GM18508 (cell line): ENCODE measurements at regions not wholly inside any gene's neighbourhood (a gene's known extent, or its start where the extent isn't known, plus 50 kb on each side); places are given as distances from the start of the nearest gene placed in this dataset.
A peak's percentile ranks its signal among the peaks of the same experiment; 100 is the strongest.

Experiments
- ATAC-seq: cut with Tn5 transposase; IDR thresholded peaks from one replicate; pipeline ENCODE4 v1.9.1; 2021; ENCODE audit warnings: moderate number of reproducible peaks; ENCODE audit not compliant: insufficient read depth, unreplicated experiment

DNA sequence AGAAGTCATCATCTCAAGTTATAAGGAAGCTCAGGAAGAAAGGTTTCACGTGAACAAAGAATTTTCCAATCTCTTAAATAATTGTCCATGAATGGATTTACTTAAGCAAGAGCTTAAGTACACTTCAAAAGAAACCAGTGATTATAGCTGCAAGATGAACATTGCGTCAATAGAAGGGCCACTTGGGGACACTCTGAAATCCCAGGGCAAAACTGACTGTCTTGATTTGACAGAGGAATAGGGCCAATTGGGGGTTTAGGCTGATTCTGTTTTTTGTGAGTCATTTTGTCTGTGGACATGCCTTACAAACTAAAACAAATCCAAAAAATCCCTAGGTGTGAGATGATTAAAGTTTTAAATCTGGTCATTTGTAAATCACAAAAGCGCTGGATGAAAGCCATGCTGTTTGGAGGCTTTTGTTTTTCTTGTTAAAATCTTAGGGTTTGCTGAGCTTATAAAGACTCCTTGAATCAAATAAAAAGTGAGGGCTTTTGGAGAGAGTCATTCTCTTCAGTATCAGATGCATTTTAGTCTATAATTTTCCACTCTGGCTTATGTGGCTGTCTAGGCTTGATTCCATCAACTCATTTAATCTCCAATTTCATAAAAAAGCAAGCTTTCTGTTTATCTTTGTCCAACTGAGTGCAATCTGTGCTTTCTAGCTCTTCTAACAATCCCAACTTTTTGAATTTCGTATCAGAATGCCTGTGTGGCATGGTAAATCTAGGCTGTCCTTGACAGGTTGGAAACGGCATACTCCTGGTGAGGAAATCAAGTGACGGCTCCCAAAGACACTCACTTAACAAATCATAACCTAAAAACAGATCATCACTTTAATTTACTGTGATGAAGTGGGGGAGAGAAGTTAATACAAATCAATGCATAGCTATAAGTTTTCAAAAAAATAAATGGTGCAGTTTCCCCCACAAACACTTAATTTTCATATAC is 98.2 kb upstream of the SOX9 start:
- ATAC-seq: no peak

DNA sequence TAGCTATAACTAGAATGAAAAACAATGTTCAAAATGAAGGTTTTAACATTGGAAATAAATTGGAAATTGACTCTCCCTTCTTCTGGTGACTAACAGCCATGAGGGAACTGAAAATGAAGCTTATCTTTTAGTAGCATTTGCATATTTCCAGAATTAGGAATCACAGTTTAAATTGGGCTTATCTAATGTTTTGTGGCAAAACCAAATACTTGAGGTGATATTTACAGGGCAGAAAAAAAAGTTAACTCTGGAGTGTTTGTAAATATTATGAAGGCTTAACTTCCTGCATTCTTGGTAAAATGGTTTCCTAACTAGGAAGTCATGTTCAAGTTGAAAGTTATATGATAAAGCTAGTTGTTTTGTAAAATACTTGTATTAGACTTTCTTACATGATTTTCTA is 96.4 kb upstream of the SOX9 start:
- ATAC-seq: no peak

DNA sequence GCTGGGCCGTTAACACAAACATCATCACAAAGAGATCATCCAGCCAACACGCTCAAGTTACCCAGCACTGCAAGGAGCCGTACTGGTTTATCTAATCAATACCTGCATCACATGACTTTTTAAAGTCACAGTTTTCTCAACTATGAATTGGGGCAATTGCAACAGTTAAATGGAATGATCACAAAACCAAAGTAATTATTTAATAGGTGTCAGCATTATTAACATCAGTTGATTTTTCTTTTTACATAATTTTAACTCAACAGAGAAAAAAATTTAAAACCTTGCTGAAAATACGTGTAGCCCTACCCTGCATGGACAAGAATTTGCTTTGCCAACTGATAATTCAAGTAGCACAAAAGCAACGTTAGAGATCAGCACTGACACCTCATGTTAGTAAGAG is 95.7 kb upstream of the SOX9 start:
- ATAC-seq: no peak

GRCh38 chr17:72030067-72030899 is 90.5 kb upstream of the SOX9 start:
- peak; percentile 53 for ATAC-seq

DNA sequence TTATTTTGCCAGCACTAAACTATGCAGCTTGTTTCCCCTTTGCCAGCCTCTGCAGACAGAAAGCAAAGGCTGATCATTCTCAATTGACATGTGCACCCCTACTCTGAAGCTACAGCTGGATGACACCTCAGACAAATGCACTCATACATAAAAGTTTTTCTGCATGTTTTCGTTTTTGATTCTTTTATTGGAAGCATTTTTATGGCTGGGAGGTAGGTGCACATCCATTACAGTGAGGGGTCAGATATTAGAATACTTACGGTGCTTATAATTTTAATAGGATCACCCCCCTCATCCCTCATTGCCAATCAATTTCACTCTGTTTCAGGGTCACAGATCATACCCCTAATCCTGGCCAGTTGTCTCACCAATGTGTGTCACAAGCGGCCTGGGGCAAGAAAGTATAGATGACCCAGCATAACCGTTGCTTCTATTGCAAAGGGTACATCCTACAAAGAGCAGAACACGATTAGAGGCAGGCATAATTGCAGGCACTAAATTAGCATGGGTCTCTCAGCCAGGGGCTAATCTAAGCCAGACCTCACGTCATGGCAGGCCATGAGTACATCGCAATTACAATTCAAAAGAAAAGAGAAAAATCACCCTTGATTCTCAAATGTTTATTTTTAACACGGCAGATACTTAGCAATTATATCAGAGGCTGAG is 89.5 kb upstream of the SOX9 start:
- ATAC-seq: no peak

- no peak for ATAC-seq
These were observed 87.5 kb upstream of the SOX9 start for GRCh38 chr17:72033334-72033733.

- ATAC-seq: peak; percentile 51
These were observed 86.8 kb upstream of the SOX9 start for GRCh38 chr17:72034000-72034399.

DNA sequence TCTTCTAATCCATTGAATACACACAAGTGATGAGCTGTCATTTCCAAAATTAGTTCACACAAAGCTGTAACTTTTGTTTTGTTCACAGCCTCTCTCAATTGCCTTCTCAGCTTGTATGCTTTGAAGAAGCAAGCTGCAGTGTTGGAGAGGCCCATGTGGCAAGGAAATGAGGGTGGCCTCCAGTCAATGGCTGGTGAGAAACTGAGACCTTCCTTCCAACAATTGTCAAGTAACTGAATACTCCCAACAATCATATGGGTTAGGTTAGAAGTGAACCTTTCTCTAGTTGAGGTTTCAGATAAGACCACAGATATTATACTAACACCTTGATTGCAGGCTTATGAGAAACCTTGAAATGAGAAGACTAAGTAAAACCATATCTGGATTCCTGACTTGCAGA is 82.4 kb upstream of the SOX9 start:
- no peak for ATAC-seq

GRCh38 chr17:72039490-72039889 is 81.3 kb upstream of the SOX9 start:
- ATAC-seq: no peak

DNA sequence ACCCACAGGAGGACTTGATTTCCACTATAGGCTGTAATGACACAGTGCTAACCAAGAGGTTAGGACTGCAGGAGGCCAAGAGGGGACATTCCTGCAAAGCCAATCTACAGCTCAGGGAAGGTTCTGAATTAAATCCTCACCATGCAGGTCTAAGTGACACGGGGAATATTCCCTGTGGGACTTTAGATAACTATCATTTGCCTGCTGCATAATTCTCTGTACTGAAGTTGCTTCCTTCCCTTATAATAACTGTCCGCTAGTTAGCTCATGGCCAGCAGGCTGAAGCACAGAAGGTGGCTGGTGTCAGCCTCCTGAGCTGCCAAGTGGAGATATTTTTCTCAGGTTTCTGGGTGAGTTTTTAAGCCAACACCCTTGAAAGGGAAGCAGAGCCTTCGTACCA is 74.6 kb upstream of the SOX9 start:
- ATAC-seq: no peak

DNA sequence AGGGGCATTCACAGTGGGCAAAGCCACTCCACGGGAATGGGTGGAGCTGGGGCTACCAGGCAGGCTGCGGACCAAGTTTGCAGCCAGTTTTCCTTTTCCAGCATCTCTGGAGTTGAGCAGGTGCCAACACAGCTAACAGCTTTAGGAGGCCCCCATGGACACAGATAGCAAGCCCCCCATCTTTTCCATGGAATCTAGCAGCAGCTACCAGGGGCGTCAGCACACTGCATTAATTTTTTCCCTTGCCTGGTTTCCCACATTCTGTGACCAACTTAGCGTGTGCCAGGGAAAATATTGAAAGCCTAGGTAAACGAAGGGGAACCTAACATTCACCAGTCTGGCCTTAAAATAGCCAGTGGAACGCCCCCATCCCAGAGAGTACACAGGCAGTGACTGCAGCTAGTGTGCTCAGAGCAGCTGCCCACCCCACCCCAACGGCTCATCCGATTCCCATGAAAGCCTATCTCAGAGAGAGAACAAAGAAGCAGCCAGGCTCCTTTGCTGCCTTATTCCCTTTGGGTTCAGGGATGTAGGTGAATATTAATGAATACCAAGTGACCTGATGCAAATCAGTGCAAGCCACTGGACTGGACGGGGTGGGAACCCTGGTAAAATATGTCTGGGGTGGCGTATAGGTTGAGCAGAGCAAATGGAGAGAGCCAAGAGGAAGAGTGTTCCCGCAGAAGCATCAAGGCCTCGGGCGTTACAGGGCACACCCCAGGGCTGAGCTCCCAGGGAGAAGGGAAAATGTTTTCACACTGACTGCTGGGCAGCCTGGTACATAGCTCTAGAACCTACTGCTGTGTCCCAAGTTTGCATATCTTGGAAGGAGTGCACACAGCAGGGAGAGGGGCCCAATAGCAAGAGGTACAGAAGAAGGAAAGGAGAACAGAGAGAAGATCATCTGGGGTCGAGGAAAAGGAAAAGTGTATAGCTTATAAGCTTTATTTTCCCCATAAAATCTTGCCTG is 73.9 kb upstream of the SOX9 start:
- ATAC-seq: no peak

GRCh38 chr17:72049914-72050313 is 70.9 kb upstream of the SOX9 start:
- ATAC-seq: no peak

DNA sequence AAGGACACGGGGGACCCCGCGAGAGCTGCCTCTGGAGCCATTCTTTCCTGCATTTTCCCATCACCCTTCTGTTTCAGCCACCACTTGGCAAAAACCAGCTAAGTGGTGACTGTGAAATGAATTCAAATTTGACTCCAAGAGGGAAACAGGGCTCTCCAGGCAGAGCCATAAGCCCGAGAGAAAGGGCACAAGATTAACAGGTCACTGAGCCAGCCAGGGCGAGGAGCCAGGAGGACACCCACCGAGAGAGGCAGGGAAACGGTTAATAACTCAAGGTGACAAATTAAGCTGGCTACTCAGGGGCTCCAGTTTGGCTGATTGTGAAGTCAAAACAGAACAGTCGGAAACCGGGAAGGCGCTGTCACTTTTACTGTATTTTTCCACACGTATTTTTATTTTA is 67.8 kb upstream of the SOX9 start:
- ATAC-seq: no peak

DNA sequence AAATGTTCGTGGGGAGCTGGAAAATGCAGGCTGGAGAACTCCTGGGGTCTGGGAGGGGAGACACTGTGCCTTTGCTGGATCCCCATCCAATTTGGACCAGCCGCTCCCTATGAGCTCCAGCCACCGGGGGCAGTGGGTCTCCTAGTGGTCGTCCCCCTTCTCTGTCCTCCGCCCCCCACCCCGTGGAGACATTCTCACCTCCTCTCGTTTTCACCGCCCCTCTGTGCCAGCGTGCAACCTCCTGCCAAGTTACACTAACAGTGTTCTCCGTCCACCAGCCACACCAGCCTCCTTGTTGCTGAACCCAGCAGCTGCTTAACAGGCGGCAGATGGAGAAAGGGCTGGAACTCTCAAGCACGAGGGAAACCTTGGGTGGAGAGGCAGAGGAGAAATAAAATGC is 67.4 kb upstream of the SOX9 start:
- no peak for ATAC-seq

GRCh38 chr17:72056155-72056554 is 64.7 kb upstream of the SOX9 start:
- ATAC-seq: no peak

DNA sequence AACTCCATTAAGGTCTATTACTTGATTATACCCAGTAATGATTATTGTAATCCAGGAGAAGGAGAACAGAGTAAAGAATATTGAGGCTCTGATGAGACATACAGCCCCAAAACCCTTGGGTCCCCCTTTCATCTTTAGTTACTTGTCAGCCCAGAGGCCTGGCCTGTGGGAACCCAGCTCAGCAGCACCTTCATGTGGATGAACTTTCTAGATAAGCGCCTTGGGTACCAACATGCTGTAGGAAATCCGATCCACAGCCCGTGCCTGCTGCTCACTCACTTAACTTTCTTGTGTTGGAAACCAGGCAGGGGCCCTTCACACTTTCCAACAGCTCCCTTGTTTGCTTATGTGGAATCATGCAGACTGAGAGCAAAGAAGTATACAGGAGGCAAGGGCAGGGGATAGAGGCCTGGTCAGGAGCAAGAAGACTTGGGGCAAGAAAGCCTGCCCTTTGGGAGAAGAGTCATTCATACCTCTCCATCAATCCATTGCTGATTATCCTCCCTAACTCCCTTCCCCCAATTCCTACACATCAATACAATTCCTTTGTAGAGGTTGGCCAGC is 64.0 kb upstream of the SOX9 start:
- ATAC-seq: no peak

DNA sequence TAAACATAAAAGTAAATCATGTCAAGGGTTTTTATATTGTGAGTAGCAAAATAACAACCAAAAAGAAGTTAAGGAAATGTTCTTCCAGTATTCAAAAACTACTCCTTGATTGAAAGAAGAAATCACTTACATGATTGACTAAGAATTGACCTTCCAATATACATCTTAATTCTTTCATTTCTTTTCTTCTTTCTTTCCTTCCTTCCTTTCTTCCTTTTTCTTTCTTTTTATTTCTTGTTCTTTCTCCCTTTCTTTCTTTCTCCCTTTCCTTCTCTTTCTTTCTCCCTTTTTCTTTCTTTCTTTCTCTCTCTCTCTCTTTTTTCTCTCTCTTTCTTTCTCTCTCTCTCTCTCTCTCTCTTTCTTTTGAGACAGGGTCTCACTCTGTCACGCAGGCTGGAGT is 60.7 kb upstream of the SOX9 start:
- no peak for ATAC-seq

- ATAC-seq: no peak
These were observed 57.6 kb upstream of the SOX9 start for GRCh38 chr17:72063262-72063661.

DNA sequence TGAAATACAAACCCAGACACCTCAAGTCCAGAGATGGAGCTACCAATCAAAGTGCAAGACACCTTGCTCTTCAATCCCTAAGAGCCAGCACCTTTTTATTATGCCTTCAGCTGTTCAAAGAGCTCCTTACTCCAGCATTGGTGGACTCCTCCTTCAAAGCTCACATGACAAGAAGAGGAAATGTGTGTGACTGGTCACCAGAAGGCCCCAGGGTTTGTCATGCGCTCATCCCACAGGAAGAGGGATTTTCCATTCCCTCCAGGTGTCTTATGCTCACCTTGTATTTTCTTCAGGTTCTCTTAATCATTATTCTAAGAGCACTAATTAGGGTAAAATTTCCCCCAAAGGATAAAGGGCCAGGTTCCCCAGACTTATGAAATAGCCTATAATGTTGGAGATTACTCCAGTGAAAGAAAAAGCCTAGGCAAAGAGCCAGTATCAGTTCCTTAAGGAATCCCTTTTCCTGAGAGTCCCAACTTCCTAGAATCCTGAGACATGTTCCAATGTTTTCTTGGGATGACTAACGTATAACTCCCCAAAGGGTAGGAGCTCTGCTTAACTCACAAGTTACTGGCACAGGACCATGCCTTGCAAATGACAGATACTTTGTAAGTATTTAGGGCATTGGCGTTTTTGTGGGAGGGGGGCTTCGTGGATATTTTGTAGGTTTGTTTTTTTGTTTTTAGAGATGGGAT is 56.9 kb upstream of the SOX9 start:
- ATAC-seq: no peak
